OCI-LY7 (cell line): ENCODE measurements at regions not wholly inside any gene's neighbourhood (a gene's known extent, or its start where the extent isn't known, plus 50 kb on each side); places are given as distances from the start of the nearest gene placed in this dataset.

ENCODE experiments used
- BruUV-seq: library from RNA; stranded (reverse); fragments of 400-500 nt; replicated peaks from 2 replicates; lab custom pipeline; 2021; lab: Mats Ljungman, UMichigan
- CTCF ChIA-PET: fragments of 300-600 bp; sonication (Branson Sonifier 250); formaldehyde crosslinking; loops from one replicate; lab custom pipeline; 2022; ENCODE audit warnings: antibody characterized with exemption; ENCODE audit not compliant: unreplicated experiment; lab: Charles Lee
- POLR2A ChIA-PET: fragments of 300-600 bp; sonication (Branson Sonifier 250); formaldehyde crosslinking; loops from one replicate; lab custom pipeline; 2022; ENCODE audit warnings: antibody characterized with exemption; lab: Charles Lee
- DNase-seq: peaks from one replicate; pipeline ENCODE4 v3.0.0-alpha.2; 2015; ENCODE audit warnings: low spot score
- H2AFZ ChIP-seq: fragments of 200-600 bp; sonication (generic), shearing (Covaris generic); 2 replicates; pipeline ENCODE4 v1.6.1; 2014; ENCODE audit warnings: mild to moderate bottlenecking, antibody characterized with exemption, low read length, moderate library complexity
- H3K27ac ChIP-seq: fragments of 200-600 bp; sonication (generic); 2 replicates; pipeline ENCODE4 v1.5.1; 2014; ENCODE audit warnings: mixed run types, low read depth, mild to moderate bottlenecking, moderate library complexity, low read length, inconsistent platforms; ENCODE audit not compliant: poor library complexity, severe bottlenecking
- H3K36me3 ChIP-seq: fragments of 200-600 bp; sonication (generic); 2 replicates; pipeline ENCODE4 v1.6.1; 2014; ENCODE audit warnings: mild to moderate bottlenecking, antibody characterized with exemption, low read length, moderate library complexity, mixed read lengths; ENCODE audit not compliant: insufficient read depth
- H3K4me1 ChIP-seq: fragments of 200-600 bp; sonication (generic); 2 replicates; pipeline ENCODE4 v1.5.1; 2014; ENCODE audit warnings: mild to moderate bottlenecking, low read length; ENCODE audit not compliant: insufficient read depth, poor library complexity, severe bottlenecking
- H3K4me2 ChIP-seq: fragments of 200-600 bp; sonication (generic); 2 replicates; pipeline ENCODE4 v1.6.1; 2014; ENCODE audit warnings: mild to moderate bottlenecking, low read length
- H3K4me3 ChIP-seq: fragments of 200-600 bp; sonication (generic); 2 replicates; pipeline ENCODE4 v1.5.1; 2014; ENCODE audit warnings: mild to moderate bottlenecking, low read depth, low read length; ENCODE audit not compliant: poor library complexity, severe bottlenecking
- H3K79me2 ChIP-seq: fragments of 200-600 bp; sonication (generic); 2 replicates; pipeline ENCODE4 v1.6.1; 2016; ENCODE audit warnings: low read depth, mild to moderate bottlenecking, low read length, moderate library complexity, mixed read lengths; ENCODE audit not compliant: insufficient read depth
- H3K9me2 ChIP-seq: fragments of 200-600 bp; sonication (generic); 2 replicates; pipeline ENCODE4 v1.6.1; 2016; ENCODE audit warnings: mild to moderate bottlenecking, low read length, mixed read lengths; ENCODE audit not compliant: insufficient read depth
- H3K9me3 ChIP-seq: fragments of 200-600 bp; sonication (generic); 2 replicates; pipeline ENCODE4 v1.6.1; 2014; ENCODE audit warnings: mild to moderate bottlenecking, mixed run types, low read length, mixed read lengths
- H4K20me1 ChIP-seq: fragments of 200-600 bp; sonication (generic); 2 replicates; pipeline ENCODE4 v1.6.1; 2014; ENCODE audit warnings: mild to moderate bottlenecking, antibody characterized with exemption, low read length, moderate library complexity, mixed read lengths; ENCODE audit not compliant: insufficient read depth
- EZH2phosphoT487 ChIP-seq: fragments of 200-600 bp; sonication (generic); IDR thresholded peaks from 2 replicates; pipeline ENCODE4 v1.6.1; 2018; ENCODE audit warnings: low read depth, borderline replicate concordance, mild to moderate bottlenecking, mixed run types, antibody characterized with exemption, low read length, moderate library complexity, mixed read lengths
- intact Hi-C: fragments of 100-400 bp; cut with micrococcal nuclease; formaldehyde crosslinking; loops from one replicate; pipeline ENCODE4 v1.10.0; 2022; ENCODE audit not compliant: unreplicated experiment
- TF ChIP-seq, protein P1 (sequence below): fragments of 200-600 bp; sonication (generic); conservative IDR thresholded peaks from 2 replicates; pipeline ENCODE4 v1.5.1; 2014; ENCODE audit warnings: mild to moderate bottlenecking, antibody characterized with exemption, low read length, moderate library complexity, mixed read lengths

DNA sequence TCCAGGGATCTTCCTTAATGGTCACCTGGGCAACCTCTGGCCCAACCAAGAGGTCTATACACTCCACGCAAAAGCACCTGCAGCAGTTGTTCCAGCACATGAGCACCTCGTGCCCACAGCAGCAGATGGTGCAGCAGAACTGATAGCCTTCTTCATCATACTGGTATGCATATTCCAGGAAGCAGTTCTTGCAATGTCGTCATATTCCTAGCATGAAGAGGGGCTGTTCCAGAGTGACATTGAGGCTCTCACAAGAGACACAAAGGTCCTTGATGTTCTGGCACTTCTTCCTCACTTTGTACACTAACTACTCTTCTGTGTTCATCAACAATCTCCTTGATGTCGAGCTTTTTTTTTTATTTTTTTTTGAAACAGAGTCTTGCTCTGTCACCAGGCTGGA lies 386.2 kb downstream of the MEIS1 start:
- DNase-seq, result no peak
- no peaks in the 10 kb centered on the region for H3K36me3 ChIP-seq
- H4K20me1 ChIP-seq, result no peaks in the 10 kb centered on the region
- CTCF ChIA-PET, result no interaction called here
- no peak overlapping the region for H3K27ac ChIP-seq
- intact Hi-C loops, result no loop called here
- H3K4me1 ChIP-seq, result no peaks in the 10 kb centered on the region
- BruUV-seq, result no TSS peak
- no peaks in the 10 kb centered on the region for H3K79me2 ChIP-seq
- POLR2A ChIA-PET, result no interaction called here
- TF ChIP-seq, protein P1, sequence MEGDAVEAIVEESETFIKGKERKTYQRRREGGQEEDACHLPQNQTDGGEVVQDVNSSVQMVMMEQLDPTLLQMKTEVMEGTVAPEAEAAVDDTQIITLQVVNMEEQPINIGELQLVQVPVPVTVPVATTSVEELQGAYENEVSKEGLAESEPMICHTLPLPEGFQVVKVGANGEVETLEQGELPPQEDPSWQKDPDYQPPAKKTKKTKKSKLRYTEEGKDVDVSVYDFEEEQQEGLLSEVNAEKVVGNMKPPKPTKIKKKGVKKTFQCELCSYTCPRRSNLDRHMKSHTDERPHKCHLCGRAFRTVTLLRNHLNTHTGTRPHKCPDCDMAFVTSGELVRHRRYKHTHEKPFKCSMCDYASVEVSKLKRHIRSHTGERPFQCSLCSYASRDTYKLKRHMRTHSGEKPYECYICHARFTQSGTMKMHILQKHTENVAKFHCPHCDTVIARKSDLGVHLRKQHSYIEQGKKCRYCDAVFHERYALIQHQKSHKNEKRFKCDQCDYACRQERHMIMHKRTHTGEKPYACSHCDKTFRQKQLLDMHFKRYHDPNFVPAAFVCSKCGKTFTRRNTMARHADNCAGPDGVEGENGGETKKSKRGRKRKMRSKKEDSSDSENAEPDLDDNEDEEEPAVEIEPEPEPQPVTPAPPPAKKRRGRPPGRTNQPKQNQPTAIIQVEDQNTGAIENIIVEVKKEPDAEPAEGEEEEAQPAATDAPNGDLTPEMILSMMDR, result no peak
- no peak for TF ChIP-seq EZH2phosphoT487
- H3K9me2 ChIP-seq, result no peaks in the 10 kb centered on the region
- H3K4me3 ChIP-seq, result no peak overlapping the region
- no peak overlapping the region for H2AFZ ChIP-seq
- no peak overlapping the region for H3K4me2 ChIP-seq
- no peaks in the 10 kb centered on the region for H3K9me3 ChIP-seq

DNA sequence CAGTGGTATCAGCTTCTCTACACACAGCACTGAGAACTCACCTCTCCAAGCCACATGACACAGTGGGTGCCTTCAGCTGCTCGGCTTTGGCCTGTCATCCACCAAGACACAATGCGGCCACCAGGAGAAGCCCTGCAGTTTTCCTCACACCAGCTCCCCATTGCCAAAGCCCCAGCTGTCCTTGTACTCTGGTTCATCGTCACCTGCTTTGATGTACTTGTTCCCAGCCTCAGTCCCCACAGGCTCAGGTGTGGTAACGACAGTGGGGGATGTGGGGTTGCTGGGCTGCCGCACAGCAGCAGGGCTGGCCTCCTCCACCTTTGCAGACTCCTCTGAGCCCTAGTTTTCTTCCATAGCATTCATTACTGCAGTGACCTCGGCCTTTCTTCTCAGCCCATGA lies 387.3 kb downstream of the MEIS1 start:
- H3K4me3 ChIP-seq, result no peak overlapping the region
- H3K4me1 ChIP-seq, result no peaks in the 10 kb centered on the region
- H3K27ac ChIP-seq, result no peak overlapping the region
- TF ChIP-seq, protein P1, result no peak
- no peak for TF ChIP-seq EZH2phosphoT487
- H3K4me2 ChIP-seq, result no peak overlapping the region
- CTCF ChIA-PET, result no interaction called here
- BruUV-seq, result no TSS peak
- H4K20me1 ChIP-seq, result no peaks in the 10 kb centered on the region
- no peak for DNase-seq
- no peak overlapping the region for H2AFZ ChIP-seq
- intact Hi-C loops, result no loop called here
- no peaks in the 10 kb centered on the region for H3K9me2 ChIP-seq
- H3K79me2 ChIP-seq, result no peaks in the 10 kb centered on the region
- no peaks in the 10 kb centered on the region for H3K36me3 ChIP-seq
- POLR2A ChIA-PET, result no interaction called here
- H3K9me3 ChIP-seq, result no peaks in the 10 kb centered on the region

DNA sequence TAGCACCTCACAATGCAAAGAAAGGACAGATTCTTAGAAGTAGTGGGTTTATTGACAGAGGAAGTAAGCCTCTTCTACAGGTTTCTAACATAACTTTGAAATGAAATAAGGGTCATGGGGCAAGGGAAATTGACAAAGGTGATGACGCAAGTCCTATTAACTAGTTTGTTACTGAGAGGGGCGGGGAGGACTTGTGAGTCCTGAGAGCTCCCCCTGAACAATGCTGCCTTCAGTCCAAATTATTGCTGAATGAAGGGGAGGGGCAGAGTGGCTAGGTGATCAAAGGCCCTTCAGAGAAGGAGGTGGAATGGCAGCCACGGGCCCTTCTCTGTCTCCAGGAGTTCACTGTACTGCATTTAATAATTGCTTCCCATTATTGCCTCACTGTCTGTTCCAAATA lies 390.0 kb downstream of the MEIS1 start:
- DNase-seq, result no peak
- Histone ChIP-seq H3K4me1 (no peaks in the 10 kb centered on the region), H3K36me3 (no peaks in the 10 kb centered on the region), H3K4me3 (no peak overlapping the region), H3K79me2 (no peaks in the 10 kb centered on the region), H2AFZ (no peak overlapping the region), H3K9me2 (no peaks in the 10 kb centered on the region), H3K4me2 (no peak overlapping the region), H4K20me1 (no peaks in the 10 kb centered on the region), H3K9me3 (no peaks in the 10 kb centered on the region), H3K27ac (no peak overlapping the region)
- BruUV-seq, result no TSS peak
- ChIA-PET CTCF (no interaction called here), POLR2A (interaction anchor here (0.7 kb wide), 1 partner anchor 360 kb away, joined by 4 read pairs; no protein-coding TSS in a partner anchor)
- intact Hi-C loops, result no loop called here
- TF ChIP-seq EZH2phosphoT487, result no peak
